ENCODE measurements at regions not wholly inside any gene's neighbourhood (a gene's known extent, or its start where the extent isn't known, plus 50 kb on each side); places are given as distances from the start of the nearest gene placed in this dataset.

- no peaks in the 10 kb centered on the region for H3K36me3 ChIP-seq
- 4 to 19% methylated on average over 5 of the region's 5 CpGs for WGBS, 2 donors (ENCODE audit: low coverage in 1 of 2)
- no peaks in the 10 kb centered on the region for H3K9me3 ChIP-seq
- H3K27me3 ChIP-seq, result no peaks in the 10 kb centered on the region
- peak overlapping the region in 3 of 4 donors; percentile 18 to 45 (median 42) for H3K27ac ChIP-seq
- no peak for ATAC-seq
- no peak overlapping the region for H3K4me3 ChIP-seq
- H3K4me1 ChIP-seq, result peaks cover 0 to 17% (median 0%) of the 10 kb centered on the region in 3 donors
- TF ChIP-seq CTCF (IDR thresholded peaks at IDR 0.05) (no peak), POLR2AphosphoS5 (IDR thresholded peaks at IDR 0.05) (no peak), EP300 (IDR thresholded peaks at IDR 0.05) (no peak), POLR2A (IDR thresholded peaks at IDR 0.05) (no peak)
These were observed 655.7 kb upstream of the INTU start for GRCh38 chr4:126976850-126977632.

- TF ChIP-seq POLR2A (IDR thresholded peaks at IDR 0.05) (no peak), POLR2AphosphoS5 (IDR thresholded peaks at IDR 0.05) (no peak), CTCF (IDR thresholded peaks at IDR 0.05) (no peak), EP300 (IDR thresholded peaks at IDR 0.05) (no peak)
- peaks cover 0 to 16% (median 0%) of the 10 kb centered on the region in 3 donors for H3K9me3 ChIP-seq
- H3K4me3 ChIP-seq, result no peak overlapping the region
- no peak for ATAC-seq
- 100% methylated on average over 1 of the region's 1 CpG; no CpG with 5 or more reads in 1 of the 2 donors for WGBS, 2 donors (ENCODE audit: low coverage in 1 of 2)
- no peak overlapping the region for H3K27ac ChIP-seq
- no peaks in the 10 kb centered on the region for H3K27me3 ChIP-seq
- H3K36me3 ChIP-seq, result no peaks in the 10 kb centered on the region
- H3K4me1 ChIP-seq, result no peaks in the 10 kb centered on the region
These were observed 646.8 kb upstream of the INTU start for GRCh38 chr4:126986005-126986404.

- H3K36me3 ChIP-seq, result no peaks in the 10 kb centered on the region
- no peak for ATAC-seq
- TF ChIP-seq POLR2A (IDR thresholded peaks at IDR 0.05) (no peak), POLR2AphosphoS5 (IDR thresholded peaks at IDR 0.05) (no peak), EP300 (IDR thresholded peaks at IDR 0.05) (no peak), CTCF (IDR thresholded peaks at IDR 0.05) (no peak)
These were observed 645.9 kb upstream of the INTU start for GRCh38 chr4:126986828-126987227.

GRCh38 chr4:126991965-126992364, 640.8 kb upstream of the INTU start:
- H3K27ac ChIP-seq, result no peak overlapping the region
- no peaks in the 10 kb centered on the region for H3K27me3 ChIP-seq
- H3K36me3 ChIP-seq, result no peaks in the 10 kb centered on the region
- no peak for ATAC-seq
- H3K4me1 ChIP-seq, result no peaks in the 10 kb centered on the region
- 82% methylated on average over 1 of the region's 1 CpG; no CpG with 5 or more reads in 1 of the 2 donors for WGBS, 2 donors (ENCODE audit: low coverage in 1 of 2)
- no peaks in the 10 kb centered on the region for H3K9me3 ChIP-seq
- TF ChIP-seq POLR2AphosphoS5 (IDR thresholded peaks at IDR 0.05) (no peak), CTCF (IDR thresholded peaks at IDR 0.05) (no peak), EP300 (IDR thresholded peaks at IDR 0.05) (no peak), POLR2A (IDR thresholded peaks at IDR 0.05) (no peak)
- H3K4me3 ChIP-seq, result no peak overlapping the region

More at GRCh38 chr4:126986828-126987227, 645.9 kb upstream of the INTU start:
- Histone ChIP-seq H3K27ac (no peak overlapping the region), H3K9me3 (peaks cover 0 to 16% (median 0%) of the 10 kb centered on the region in 3 donors), H3K27me3 (no peaks in the 10 kb centered on the region), H3K4me3 (no peak overlapping the region), H3K4me1 (no peaks in the 10 kb centered on the region)

- H3K36me3 ChIP-seq, result no peaks in the 10 kb centered on the region
- H3K9me3 ChIP-seq, result no peaks in the 10 kb centered on the region
- H3K27ac ChIP-seq, result no peak overlapping the region
- no peaks in the 10 kb centered on the region for H3K4me1 ChIP-seq
- TF ChIP-seq CTCF (IDR thresholded peaks at IDR 0.05) (no peak), EP300 (IDR thresholded peaks at IDR 0.05) (no peak)
- no peaks in the 10 kb centered on the region for H3K27me3 ChIP-seq
- 100% methylated on average over 1 of the region's 1 CpG for WGBS, 2 donors (ENCODE audit: low coverage in 1 of 2)
- H3K4me3 ChIP-seq, result no peak overlapping the region
- ATAC-seq, result no peak
These were observed 639.8 kb upstream of the INTU start for GRCh38 chr4:126992910-126993309.
